HepG2 (cell line): ENCODE measurements at regions not wholly inside any gene's neighbourhood (a gene's known extent, or its start where the extent isn't known, plus 50 kb on each side); places are given as distances from the start of the nearest gene placed in this dataset.
"Not testable (repeated sequence)": the region's sequence is repeated elsewhere in the genome, so short reads cannot be mapped to it uniquely, and the experiment has no call there.

Source experiments
- CTCF ChIP-seq: sonication (generic); formaldehyde crosslinking; IDR thresholded peaks from 2 replicates; pipeline ENCODE4 v1.5.0; 2020; ENCODE audit warnings: mild to moderate bottlenecking, missing genetic modification reagents, moderate library complexity
- ETS1 ChIP-seq: sonication (generic); formaldehyde crosslinking; IDR thresholded peaks from 2 replicates; pipeline ENCODE4 v1.4.0; 2020; ENCODE audit warnings: missing genetic modification reagents
- NFYB ChIP-seq: sonication (generic); formaldehyde crosslinking; IDR thresholded peaks from 2 replicates; pipeline ENCODE4 v1.4.0; 2020; ENCODE audit warnings: missing genetic modification reagents
- POLR2A ChIP-seq, 2 experiments: IDR thresholded peaks; 2 replicates each; pipeline ENCODE4 v1.6.1; 2011; ENCODE audit warnings: low read depth in 2 of 2, low read length in 2 of 2, mild to moderate bottlenecking in 1 of 2, moderate library complexity in 1 of 2; ENCODE audit not compliant: insufficient read depth in 1 of 2
- PRDM4 ChIP-seq: sonication (generic); formaldehyde crosslinking; IDR thresholded peaks from 2 replicates; pipeline ENCODE4 v1.9.0; 2021; ENCODE audit warnings: missing genetic modification reagents, borderline replicate concordance
- RFX5 ChIP-seq: IDR thresholded peaks from 2 replicates; pipeline ENCODE4 v1.6.1; 2011; ENCODE audit warnings: low read depth, low read length, improper control_type of control experiment
- SMC3 ChIP-seq: IDR thresholded peaks from 2 replicates; pipeline ENCODE4 v1.6.1; 2011; ENCODE audit warnings: low read length, improper control_type of control experiment
- ZNF143 ChIP-seq: sonication (generic); formaldehyde crosslinking; IDR thresholded peaks from 2 replicates; pipeline ENCODE4 v1.4.0; 2020; ENCODE audit warnings: missing genetic modification reagents
- ZNF740 ChIP-seq: sonication (generic); formaldehyde crosslinking; IDR thresholded peaks from 2 replicates; pipeline ENCODE4 v1.4.0; 2020; ENCODE audit warnings: missing genetic modification reagents
- ZNF761 ChIP-seq: sonication (generic); formaldehyde crosslinking; conservative IDR thresholded peaks from 2 replicates; pipeline ENCODE4 v1.4.0; 2020; ENCODE audit warnings: mild to moderate bottlenecking, missing genetic modification reagents

GRCh38 chr16:80243303-80243702, 297.5 kb upstream of the DYNLRB2 start:
- TF ChIP-seq ZNF761 (CRISPR knock-in tag); ETS1 (CRISPR knock-in tag); POLR2A (IDR thresholded peaks at IDR 0.05; ENCODE audit: insufficient read depth in 1 of 2, low read depth in 2 of 2, low read length in 2 of 2); ZNF740 (CRISPR knock-in tag); CTCF (CRISPR knock-in tag); SMC3; ZNF143; RFX5; NFYB (CRISPR knock-in tag); PRDM4 (CRISPR knock-in tag): not testable (repeated sequence)
